Left renal pelvis (tissue), 4 donors: ENCODE measurements at regions not wholly inside any gene's neighbourhood (a gene's known extent, or its start where the extent isn't known, plus 50 kb on each side); places are given as distances from the start of the nearest gene placed in this dataset.
"Not testable (repeated sequence)": the region's sequence is repeated elsewhere in the genome, so short reads cannot be mapped to it uniquely, and the experiment has no call there.

ENCODE experiments used
- DNase-seq, 4 donors: peaks; one replicate each; pipeline ENCODE4 v3.0.0-alpha.2; 2013; ENCODE audit warnings: low read depth in 4 of 4, low spot score in 3 of 4

GRCh38 chrX:131219271-131219670 lies 69.8 kb downstream of the IGSF1 start:
- DNase-seq, result no peak

DNA sequence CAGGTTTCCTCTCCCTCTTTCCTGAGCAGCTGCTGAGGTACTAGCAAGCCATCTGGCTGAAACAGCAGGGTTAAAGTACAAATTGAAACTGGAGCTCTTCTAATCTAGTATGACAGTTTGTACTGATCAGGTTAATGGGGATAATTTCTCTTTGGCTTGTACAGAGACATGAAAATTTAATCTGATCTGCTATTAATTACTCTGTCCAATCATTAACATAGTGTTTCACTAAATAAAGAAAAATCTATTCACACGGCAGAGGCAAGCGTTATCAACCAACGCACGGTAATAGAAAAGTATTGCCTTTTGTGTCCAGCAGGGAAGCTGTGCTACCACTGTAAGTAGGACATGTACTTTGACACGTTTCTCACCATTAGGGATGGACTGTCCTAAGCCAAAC lies 71.1 kb downstream of the IGSF1 start:
- DNase-seq, result no peak

DNA sequence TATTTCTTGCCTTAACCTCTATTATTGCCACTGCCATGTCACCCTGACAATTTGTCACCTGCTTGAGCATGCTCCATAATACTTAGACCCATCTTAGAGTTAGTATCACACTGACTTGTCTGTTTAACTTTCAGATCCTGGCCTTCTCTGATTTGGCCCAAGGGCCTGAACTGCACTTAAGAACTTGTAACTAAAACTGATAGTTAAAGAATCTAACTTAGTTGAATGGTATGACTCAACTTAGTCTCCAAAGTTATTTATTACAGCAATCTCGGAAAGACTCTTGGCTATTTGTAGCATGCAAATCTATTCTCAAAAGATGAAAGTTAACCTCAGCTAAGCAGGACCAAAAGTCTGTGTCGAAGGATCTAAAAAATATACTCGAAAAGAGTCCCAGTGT lies 72.3 kb downstream of the IGSF1 start:
- DNase-seq, result no peak

GRCh38 chrX:131213400-131213799 lies 75.7 kb downstream of the IGSF1 start:
- DNase-seq, result no peak

GRCh38 chrX:131202766-131203165 lies 86.3 kb downstream of the IGSF1 start:
- DNase-seq, result no peak

- no peak for DNase-seq
Observed at GRCh38 chrX:131201986-131202385, 87.1 kb downstream of the IGSF1 start.

DNA sequence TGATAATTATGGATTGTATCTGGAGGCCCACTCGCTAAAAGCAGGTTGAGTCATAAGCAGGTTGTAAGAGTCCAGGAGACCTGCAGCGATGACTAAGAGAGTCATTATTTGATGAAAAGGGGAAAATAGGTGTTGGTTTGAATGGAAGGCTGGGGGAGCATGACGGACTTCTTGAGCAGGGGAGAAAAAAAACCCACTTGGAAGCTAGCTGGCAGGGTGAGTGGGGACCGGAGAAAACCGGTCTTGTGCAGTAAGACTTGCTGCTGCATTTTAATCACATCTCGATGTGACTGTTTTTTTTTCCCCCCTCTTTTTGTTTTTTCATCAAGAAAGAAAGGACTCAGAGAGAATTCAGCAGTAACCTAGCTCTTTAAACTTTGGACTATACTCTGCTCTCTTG lies 90.0 kb downstream of the IGSF1 start:
- peak in 2 of 4 donors; percentile 8 to 12 for DNase-seq

DNA sequence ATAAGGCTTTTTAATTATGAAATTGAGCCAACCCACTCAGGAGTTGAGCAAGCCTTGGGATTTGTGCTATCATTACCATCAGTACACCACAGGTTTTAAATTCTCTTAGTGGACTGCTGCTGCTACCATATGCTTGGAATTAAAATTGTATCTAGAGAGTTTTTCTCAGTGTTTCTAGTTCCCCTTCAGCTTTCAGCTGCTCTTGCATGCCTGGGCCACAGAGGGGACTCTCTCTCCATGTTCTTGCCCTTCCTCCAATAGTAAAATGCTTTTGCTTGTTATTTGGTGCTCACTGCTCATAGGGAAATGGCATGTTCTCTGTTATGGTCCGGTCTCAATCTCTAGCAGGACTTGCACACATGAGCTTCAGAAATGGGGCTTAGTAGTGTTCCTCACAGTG lies 101.9 kb downstream of the IGSF1 start:
- no peak for DNase-seq

DNA sequence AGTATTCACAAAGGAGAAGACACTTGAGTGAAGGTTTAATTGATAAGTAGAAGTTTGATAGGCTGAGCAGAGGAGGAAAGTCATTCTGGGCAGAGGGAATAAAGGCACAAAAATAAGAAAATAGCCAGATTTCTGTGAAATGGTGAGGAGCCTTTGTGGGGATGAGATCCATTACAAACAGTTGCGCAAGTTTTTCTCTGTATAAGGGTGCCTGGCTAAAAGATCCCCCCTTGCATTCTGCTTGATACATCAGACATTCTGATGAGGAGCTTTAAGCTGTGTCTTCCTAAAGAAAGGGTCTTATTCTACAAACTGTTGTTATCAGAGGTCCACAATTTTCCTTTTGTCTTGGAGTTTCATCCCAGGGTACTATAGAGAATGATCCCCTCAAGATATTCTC lies 112.0 kb downstream of the ARHGAP36 start:
- no peak for DNase-seq

- DNase-seq, result not testable (repeated sequence)
Observed at GRCh38 chrX:131163645-131164044, 105.5 kb downstream of the ARHGAP36 start.

- DNase-seq, result not testable (repeated sequence)
Observed at GRCh38 chrX:131157656-131158055, 99.5 kb downstream of the ARHGAP36 start.

GRCh38 chrX:131146702-131147101 lies 88.6 kb downstream of the ARHGAP36 start:
- DNase-seq, result no peak
